ENCODE measurements at regions not wholly inside any gene's neighbourhood (a gene's known extent, or its start where the extent isn't known, plus 50 kb on each side); places are given as distances from the start of the nearest gene placed in this dataset.

DNA sequence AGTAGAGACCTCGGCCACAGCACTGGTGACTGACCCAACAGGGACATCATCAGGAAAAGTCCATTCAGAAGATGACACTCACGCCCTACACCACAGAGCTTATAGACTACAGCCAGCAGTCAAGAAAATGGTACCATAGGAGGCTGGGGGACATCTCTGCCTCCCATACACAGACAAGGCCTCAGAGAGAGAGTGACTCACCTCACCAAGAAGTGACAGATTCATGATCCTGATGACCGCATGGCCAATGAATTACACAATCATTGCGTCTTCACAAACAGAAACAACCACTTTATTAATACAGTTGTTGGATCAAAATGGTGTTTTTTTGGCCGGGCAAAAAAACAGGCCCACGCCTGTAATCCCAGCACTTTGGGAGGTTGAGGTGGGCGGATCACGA lies 260.8 kb upstream of the TSHZ3 start:
- TF ChIP-seq, protein P1, sequence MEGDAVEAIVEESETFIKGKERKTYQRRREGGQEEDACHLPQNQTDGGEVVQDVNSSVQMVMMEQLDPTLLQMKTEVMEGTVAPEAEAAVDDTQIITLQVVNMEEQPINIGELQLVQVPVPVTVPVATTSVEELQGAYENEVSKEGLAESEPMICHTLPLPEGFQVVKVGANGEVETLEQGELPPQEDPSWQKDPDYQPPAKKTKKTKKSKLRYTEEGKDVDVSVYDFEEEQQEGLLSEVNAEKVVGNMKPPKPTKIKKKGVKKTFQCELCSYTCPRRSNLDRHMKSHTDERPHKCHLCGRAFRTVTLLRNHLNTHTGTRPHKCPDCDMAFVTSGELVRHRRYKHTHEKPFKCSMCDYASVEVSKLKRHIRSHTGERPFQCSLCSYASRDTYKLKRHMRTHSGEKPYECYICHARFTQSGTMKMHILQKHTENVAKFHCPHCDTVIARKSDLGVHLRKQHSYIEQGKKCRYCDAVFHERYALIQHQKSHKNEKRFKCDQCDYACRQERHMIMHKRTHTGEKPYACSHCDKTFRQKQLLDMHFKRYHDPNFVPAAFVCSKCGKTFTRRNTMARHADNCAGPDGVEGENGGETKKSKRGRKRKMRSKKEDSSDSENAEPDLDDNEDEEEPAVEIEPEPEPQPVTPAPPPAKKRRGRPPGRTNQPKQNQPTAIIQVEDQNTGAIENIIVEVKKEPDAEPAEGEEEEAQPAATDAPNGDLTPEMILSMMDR (conservative IDR thresholded peaks at IDR 0.05): no peak
- TF ChIP-seq ZFX (IDR thresholded peaks at IDR 0.05): no peak

Measured in C4-2B (cell line).